SK-N-MC (cell line): ENCODE measurements at regions not wholly inside any gene's neighbourhood (a gene's known extent, or its start where the extent isn't known, plus 50 kb on each side); places are given as distances from the start of the nearest gene placed in this dataset.

ENCODE experiments used
- DNase-seq: peaks from one replicate; pipeline ENCODE4 v3.0.0-alpha.2; 2011; ENCODE audit warnings: low read depth, low spot score
- H3K27ac ChIP-seq: fragments of 200-600 bp; sonication (generic); 2 replicates; pipeline ENCODE4 v1.5.1; 2016; ENCODE audit warnings: mixed run types
- H3K36me3 ChIP-seq: fragments of 200-600 bp; sonication (generic); 2 replicates; pipeline ENCODE4 v1.6.1; 2017; ENCODE audit warnings: antibody characterized with exemption, low read length, mixed read lengths; ENCODE audit not compliant: insufficient read depth
- H3K4me3 ChIP-seq: fragments of 200-600 bp; sonication (generic); 2 replicates; pipeline ENCODE4 v1.5.1; 2016
- H3K9ac ChIP-seq: fragments of 200-600 bp; sonication (generic); 2 replicates; pipeline ENCODE4 v1.8.0; 2017; ENCODE audit warnings: mixed run types, mixed read lengths; ENCODE audit not compliant: insufficient read length
- H3K9me3 ChIP-seq: fragments of 200-600 bp; sonication (generic); 2 replicates; pipeline ENCODE4 v1.6.1; 2017; ENCODE audit warnings: low read depth, mild to moderate bottlenecking, antibody characterized with exemption, low read length, moderate library complexity, mixed read lengths
- EZH2 ChIP-seq: fragments of 200-600 bp; sonication (generic); IDR thresholded peaks from one replicate; pipeline ENCODE4 v1.6.1; 2017; ENCODE audit warnings: antibody characterized with exemption
- FOXP2 ChIP-seq: optimal IDR thresholded peaks from 2 replicates; pipeline ENCODE3; 2011; ENCODE audit warnings: mild to moderate bottlenecking, moderate library complexity; ENCODE audit not compliant: insufficient read depth; ENCODE audit errors: extremely low read length, control extremely low read depth
- POLR2AphosphoS5 ChIP-seq: IDR thresholded peaks from 2 replicates; pipeline ENCODE4 v1.6.1; 2012; ENCODE audit warnings: mild to moderate bottlenecking, low read depth, low read length, borderline replicate concordance

- no peak for TF ChIP-seq EZH2
- H3K9me3 ChIP-seq = no peaks in the 10 kb centered on the region
Observed at GRCh38 chr4:8747467-8748235, 124.0 kb downstream of the HMX1 start.

DNA sequence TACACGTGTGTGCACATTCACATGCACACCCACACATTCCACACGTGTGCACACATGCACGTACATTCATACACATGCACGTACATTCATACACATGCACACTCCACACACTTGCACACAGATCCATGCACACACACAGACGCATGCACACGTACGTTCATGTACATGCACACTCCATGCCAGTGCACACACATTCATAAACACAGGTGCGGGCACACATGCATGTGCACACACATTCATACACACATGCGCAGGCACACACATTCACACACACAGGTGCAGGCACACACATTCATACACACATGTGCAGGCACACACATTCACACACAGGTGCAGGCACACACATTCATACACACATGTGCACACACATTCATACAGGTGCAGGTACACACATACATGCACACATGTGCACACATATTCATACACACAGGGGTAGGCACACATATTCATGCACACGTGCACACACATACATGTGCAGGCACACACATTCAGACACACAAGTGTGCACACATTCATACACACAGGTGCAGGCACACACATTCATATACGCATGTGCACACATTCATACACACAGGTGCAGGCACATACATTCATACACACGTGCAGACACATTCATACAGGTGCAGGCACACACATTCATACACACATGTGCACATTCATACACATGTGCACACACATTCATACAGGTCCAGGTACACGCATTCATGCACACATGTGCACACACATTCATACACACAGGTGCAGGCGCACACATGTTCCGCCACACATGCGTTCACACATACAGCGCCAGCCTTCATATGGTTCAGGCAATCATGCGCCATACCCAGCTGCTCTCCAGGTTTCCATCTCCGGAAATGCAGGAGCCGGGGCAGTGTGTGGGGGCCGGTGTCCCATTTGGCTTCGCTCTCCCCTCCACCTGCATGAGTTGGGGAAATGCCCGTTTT is 124.8 kb downstream of the HMX1 start:
- no peak for DNase-seq
- H3K9me3 ChIP-seq = no peaks in the 10 kb centered on the region
- H3K4me3 ChIP-seq = no peak overlapping the region
- TF ChIP-seq FOXP2 (no peak), EZH2 (no peak), POLR2AphosphoS5 (no peak)
- H3K27ac ChIP-seq = no peak overlapping the region
- no peaks in the 10 kb centered on the region for H3K36me3 ChIP-seq
- no peak overlapping the region for H3K9ac ChIP-seq

More at GRCh38 chr4:8747467-8748235, 124.0 kb downstream of the HMX1 start:
- Histone ChIP-seq H3K9ac (no peak overlapping the region), H3K27ac (no peak overlapping the region), H3K36me3 (no peaks in the 10 kb centered on the region), H3K4me3 (no peak overlapping the region)
- no peak for DNase-seq

- H3K27ac ChIP-seq = no peak overlapping the region
- no peaks in the 10 kb centered on the region for H3K9me3 ChIP-seq
- H3K9ac ChIP-seq = no peak overlapping the region
- TF ChIP-seq FOXP2 (no peak), POLR2AphosphoS5 (no peak), EZH2 (no peak)
- H3K4me3 ChIP-seq = no peak overlapping the region
- no peaks in the 10 kb centered on the region for H3K36me3 ChIP-seq
- DNase-seq = no peak
Observed at GRCh38 chr4:8745826-8746225, 125.8 kb downstream of the HMX1 start.

- TF ChIP-seq POLR2AphosphoS5 (no peak), FOXP2 (no peak), EZH2 (no peak)
- Histone ChIP-seq H3K9me3 (no peaks in the 10 kb centered on the region), H3K36me3 (no peaks in the 10 kb centered on the region), H3K9ac (no peak overlapping the region), H3K27ac (no peak overlapping the region), H3K4me3 (no peak overlapping the region)
- no peak for DNase-seq
Observed at GRCh38 chr4:8745005-8745790, 126.4 kb downstream of the HMX1 start.

- DNase-seq = no peak
- Histone ChIP-seq H3K9ac (no peak overlapping the region), H3K36me3 (no peaks in the 10 kb centered on the region), H3K4me3 (no peak overlapping the region), H3K27ac (no peak overlapping the region), H3K9me3 (no peaks in the 10 kb centered on the region)
- TF ChIP-seq EZH2 (no peak), FOXP2 (no peak), POLR2AphosphoS5 (no peak)
Observed at GRCh38 chr4:8744083-8744805, 127.4 kb downstream of the HMX1 start.

- Histone ChIP-seq H3K4me3 (no peak overlapping the region), H3K36me3 (no peaks in the 10 kb centered on the region), H3K9ac (no peak overlapping the region), H3K9me3 (no peaks in the 10 kb centered on the region), H3K27ac (no peak overlapping the region)
- DNase-seq = no peak
- TF ChIP-seq EZH2 (no peak), POLR2AphosphoS5 (no peak)
Observed at GRCh38 chr4:8742546-8742945, 129.1 kb downstream of the HMX1 start.

DNA sequence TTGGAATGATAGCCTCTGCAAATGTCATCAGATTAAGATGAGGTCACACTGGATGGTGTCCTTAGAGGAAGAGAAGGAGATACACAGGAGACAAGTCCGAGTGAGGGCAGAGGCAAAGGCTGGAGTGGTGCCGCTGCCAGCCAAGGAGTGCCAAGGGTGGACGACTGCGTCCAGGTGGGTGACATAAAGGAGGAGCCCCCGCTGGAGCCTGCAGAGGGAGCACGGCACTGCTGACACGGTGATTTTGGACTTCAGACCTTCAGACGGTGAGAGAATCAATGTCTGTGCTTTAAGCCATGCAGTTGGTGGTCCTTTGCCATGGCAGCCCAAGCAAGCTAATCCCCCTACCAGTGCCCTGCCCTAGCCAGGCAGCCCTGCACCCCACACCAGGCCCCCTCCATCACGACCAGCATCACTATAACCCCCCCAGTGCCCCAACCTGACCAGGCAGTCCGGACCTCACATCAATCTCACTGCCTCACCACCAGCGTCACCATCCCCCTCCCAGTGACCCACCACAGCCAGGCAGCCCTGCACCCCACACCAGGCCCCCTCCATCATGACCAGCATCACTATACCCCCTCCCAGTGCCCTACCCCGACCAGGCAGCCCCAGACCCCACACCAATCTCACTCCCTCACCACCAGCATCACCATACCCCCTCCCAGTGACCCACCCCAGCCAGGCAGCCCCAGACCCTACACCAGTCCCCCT is 130.0 kb downstream of the HMX1 start:
- TF ChIP-seq EZH2 = no peak
- TF ChIP-seq FOXP2 = no peak
- no peak for TF ChIP-seq POLR2AphosphoS5
- no peaks in the 10 kb centered on the region for H3K9me3 ChIP-seq

More for the DNA sequence above, 130.0 kb downstream of the HMX1 start:
- H3K9ac ChIP-seq = no peak overlapping the region
- H3K4me3 ChIP-seq = no peak overlapping the region
- no peaks in the 10 kb centered on the region for H3K36me3 ChIP-seq
- no peak for DNase-seq
- no peak overlapping the region for H3K27ac ChIP-seq
